Islet precursor cell (in vitro differentiated cells): ENCODE measurements at regions not wholly inside any gene's neighbourhood (a gene's known extent, or its start where the extent isn't known, plus 50 kb on each side); places are given as distances from the start of the nearest gene placed in this dataset.

Source experiments
- DNase-seq: peaks from one replicate; pipeline ENCODE4 v3.0.0-alpha.2; 2018

DNA sequence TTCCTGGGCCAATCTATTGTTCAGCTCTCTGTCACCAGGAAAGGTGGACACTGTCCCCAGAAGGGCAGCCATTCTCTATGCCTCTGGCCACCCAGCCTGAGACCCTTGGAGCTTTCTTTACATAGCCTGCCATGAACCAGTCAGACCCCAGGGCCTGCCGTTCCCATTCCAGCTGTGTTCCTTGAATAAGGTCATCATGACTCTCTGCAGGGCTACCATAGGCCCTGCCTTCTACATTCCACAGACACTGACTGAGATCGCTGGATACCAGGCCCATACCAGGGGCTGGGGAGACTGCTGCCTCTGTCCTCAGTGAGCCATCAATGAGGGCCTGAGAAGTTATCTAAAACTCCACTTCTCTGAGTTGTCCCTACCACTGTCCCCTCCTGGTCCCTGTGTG, 75.5 kb downstream of the SYNE3 start:
- DNase-seq = peak; percentile 87

DNA sequence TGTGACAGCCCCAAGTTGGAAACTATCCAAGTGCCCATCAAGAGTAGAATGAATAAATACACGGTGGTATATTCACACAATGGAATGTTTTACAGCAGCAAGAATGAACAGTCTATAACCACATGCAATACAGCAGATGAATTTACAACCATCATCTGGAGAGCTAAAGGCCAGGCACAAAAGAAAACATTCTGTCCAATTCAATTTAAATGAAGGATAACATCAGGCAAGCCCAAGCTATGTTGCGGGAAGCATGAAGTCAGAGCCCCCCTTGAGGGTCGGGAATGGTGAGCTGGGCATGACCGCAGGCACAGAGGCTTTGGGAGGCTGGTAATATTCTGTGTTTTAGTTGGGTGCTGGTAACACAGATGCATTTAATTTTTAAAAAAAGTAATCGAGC, 76.0 kb downstream of the SYNE3 start:
- DNase-seq = no peak

GRCh38 chr14:95439881-95440280, 76.6 kb downstream of the SYNE3 start:
- no peak for DNase-seq

- no peak for DNase-seq
Measured at GRCh38 chr14:95437715-95438114, 78.7 kb downstream of the SYNE3 start.

DNA sequence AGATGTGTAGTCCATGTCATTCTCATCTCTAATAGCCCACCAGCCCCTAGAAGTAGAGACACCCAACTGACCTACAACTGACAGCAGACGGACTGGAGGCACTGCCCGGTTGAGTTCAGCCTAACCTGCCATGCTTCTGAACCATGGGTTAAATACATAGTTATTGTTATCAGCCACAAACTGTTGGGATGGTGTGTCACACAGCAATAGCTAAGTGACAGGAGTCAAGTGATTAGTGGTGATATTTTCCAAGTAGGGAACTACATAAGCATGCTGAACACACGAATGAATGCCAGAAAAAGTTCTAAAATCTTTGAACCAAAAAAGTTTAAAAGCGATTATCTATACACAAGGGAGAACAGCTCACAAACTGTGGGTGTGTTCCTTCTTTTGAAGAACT, 80.1 kb downstream of the SYNE3 start:
- no peak for DNase-seq

DNA sequence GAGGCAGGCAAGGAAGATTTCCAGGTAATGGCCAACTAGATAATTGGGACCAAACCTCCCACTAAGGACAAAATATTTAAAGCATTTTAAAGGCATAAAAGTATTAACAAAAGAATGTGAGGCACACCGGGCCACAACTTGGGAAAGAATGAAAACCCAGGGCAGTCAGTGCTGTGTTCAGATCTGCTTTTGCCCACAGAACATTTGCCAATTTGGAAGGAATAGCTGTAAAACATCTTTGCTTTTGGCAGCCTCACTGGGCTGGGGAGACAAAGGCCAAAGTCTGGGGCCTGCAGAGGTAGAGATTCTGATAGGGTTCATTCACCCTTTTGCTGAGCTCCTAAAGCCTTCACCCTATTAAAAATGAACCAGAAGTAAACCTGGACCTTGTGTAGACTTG, 82.3 kb downstream of the SYNE3 start:
- DNase-seq = no peak

DNA sequence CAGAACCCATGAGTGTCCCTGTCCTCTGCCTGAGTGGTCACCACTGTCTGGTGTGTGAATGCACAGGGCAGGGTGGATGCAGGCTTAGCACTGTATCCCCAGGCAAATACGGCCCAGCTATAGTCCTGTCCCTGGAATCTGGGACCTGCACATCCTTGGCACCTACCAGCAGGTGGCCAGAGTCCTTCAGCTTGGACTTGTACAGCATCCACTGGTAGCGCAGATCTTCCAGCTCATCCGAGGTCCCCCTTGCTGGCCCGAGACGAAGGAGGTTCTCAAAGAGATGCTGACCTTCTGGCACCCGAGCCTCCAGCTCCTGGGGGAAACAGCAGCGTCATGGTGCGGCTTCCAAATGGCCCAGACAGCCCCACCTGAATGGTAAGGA, 83.4 kb downstream of the SYNE3 start:
- DNase-seq = no peak

GRCh38 chr14:95432144-95433093, 84.0 kb downstream of the SYNE3 start:
- peak; percentile 75 for DNase-seq

DNA sequence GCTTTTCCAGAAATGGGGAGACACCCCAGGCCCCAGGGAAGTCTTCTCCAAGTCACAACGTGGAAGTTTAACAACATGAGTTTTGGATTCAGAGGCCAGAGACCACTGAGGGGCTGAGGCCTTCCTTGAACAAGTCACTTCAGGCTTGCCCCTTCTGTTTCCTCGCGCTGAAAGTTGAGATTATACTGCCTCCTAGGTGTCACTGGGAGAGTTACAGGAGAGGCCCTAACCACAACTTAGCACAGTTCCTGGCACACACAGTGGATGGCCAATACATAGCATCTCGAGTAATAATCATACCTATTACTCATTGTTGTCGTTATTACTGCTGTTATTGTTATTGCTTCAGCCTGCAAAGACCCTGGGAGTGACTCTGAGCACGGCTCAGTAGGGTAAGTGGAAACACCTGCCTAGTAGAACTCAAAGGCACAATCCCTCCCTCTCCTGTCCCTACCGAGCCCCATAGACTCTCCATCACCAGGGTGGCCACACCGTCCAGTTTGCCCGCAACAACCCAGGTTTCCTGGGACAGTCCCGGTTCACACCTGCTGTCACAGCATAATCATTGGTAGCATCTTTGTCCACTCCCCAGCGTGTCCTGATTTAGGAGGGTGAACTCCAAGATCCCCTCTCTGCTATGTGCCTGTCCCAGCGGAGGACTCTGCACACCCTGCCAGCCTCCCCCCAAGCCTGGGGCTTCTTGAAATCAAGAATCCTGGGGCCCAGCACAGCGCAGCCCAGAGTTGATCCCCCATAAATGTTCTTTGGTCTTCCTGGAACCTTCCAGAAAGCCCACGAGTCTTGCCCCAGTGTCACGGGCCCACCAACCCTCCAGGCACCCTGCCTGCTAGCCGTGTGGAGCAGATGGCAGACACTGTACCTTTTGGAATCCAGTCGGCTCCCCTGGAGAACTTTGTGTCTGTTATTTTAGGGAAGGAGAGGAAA, 85.0 kb downstream of the SYNE3 start:
- DNase-seq = peak; percentile 63

- no peak for DNase-seq
Measured at GRCh38 chr14:95428557-95428956, 87.9 kb downstream of the SYNE3 start.

DNA sequence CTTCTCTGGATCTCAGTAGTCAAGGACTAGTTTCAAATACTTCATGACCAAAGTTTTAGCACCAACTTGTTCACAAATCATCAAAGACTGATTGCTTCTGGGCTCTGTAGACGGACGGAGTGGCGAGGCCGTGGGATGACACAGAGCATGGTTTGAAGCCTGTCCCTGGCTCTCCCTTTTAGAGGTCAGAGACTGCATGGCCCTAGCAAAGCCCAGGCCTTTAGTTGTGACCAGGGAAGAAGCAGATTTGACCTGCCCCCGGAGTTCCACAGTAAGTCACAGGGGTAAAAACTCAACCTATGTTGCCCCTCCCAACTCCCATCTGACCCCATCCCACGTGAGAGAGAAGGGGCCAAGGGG, 90.4 kb downstream of the SYNE3 start:
- DNase-seq = no peak

DNA sequence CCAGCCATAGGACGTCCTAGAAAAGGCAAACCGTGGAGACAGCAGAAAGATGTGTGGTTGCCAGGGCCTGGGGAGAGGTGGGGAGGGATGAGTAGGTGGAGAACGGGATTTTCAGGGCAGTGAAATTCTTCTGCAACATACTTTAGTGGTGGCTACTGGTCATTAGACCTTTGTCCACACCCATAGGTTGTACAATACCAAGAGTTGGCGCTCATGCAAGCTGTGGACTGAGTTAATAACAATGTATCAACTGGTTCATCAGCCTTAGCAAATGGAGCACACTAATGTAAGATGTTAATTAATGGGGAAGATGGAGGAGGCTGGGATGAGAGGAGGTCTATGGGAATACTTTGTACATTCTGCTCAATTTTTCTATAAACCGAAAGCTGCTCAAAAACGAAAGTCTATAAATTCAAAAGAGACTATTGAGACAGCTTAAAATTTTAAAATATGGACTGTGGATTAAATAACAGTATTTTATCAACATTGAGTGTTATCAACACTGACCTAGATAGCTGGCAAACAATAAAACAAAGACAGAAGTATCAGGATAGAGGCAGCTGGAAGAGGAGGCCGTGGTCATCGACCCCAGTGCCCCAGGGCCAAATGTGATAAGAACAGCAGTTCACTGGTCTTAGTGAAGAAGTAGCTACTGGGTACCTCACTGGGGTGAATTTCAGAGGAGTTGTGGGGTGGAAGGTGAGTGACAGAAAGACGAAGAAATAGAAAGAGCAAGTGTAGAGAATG, 90.9 kb downstream of the SYNE3 start:
- DNase-seq = no peak

DNA sequence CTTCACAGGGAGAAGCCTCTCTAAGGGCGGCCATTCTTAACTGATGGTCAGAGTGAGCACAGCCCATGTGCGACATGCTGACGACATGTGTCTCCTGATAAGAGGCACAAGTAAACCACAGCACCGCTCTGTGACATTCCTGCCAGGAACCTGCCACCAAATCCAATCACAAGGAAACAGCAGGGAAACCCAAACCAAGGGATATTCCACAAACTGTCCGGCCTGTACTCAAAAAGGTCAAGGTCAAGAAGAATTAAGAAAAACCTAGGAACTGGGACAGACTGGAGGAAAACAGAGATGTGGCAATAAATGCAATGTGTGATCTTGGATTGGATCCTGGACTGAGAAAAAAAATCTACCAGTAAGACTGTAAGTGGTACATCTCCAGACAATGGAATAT, 91.9 kb downstream of the SYNE3 start:
- no peak for DNase-seq

- DNase-seq = no peak
Measured at GRCh38 chr14:95421741-95422140, 94.7 kb downstream of the SYNE3 start.

- DNase-seq = no peak
Measured at GRCh38 chr14:95420060-95420459, 96.4 kb downstream of the SYNE3 start.

GRCh38 chr14:95419569-95419968, 96.9 kb downstream of the SYNE3 start:
- no peak for DNase-seq

DNA sequence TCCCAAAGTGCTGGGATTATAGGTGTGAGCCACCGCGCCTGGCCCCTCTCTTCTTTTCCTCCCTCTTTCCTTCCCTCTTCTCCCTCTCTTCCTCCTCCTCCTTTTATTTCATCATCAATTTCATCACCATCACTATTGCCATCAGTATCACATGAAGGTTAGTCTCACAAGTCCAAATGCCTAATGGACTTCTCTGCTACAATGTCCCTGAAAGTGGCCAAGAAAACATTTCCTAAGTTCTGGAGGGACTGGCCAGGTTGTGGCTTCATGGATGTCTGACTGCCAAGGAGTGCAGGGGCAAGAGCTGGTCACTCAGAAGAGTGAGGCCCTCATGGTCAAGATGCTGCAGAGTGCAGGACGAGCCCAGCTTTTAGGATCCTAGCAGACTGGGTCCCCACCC, 97.6 kb downstream of the SYNE3 start:
- DNase-seq = no peak

GRCh38 chr14:95417492-95417891, 97.8 kb upstream of the CLMN start:
- no peak for DNase-seq

- no peak for DNase-seq
Measured at GRCh38 chr14:95415993-95416392, 96.3 kb upstream of the CLMN start.

- DNase-seq = peak; percentile 77
Measured at GRCh38 chr14:95413289-95414215, 93.8 kb upstream of the CLMN start.

GRCh38 chr14:95410838-95411237, 91.1 kb upstream of the CLMN start:
- no peak for DNase-seq
